ENCODE measurements at regions not wholly inside any gene's neighbourhood (a gene's known extent, or its start where the extent isn't known, plus 50 kb on each side); places are given as distances from the start of the nearest gene placed in this dataset.
"Not testable (repeated sequence)": the region's sequence is repeated elsewhere in the genome, so short reads cannot be mapped to it uniquely, and the experiment has no call there.

DNA sequence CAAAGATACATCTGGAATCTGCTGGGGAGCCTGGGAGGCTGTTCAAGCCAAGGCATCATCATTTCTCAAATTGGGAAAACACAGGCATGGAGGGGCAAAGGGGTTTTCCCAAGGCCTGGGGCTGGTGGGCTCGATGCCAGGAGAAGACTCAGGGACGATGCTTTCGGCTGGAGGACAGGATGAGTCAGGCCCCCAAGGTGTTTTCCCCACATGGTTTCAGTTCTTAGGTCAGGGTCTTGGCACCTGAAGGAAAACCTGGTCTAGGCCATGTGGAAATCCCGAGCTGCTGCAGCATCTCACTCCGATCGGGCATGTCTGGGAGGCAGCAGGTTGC lies 348.1 kb downstream of the CDC5L start:
- in situ Hi-C loops (cut with HindIII; ENCODE audit: low pct_unique_long_range_greater_than_20kb, low sequenced_read_pairs): no loop called here
- peak; percentile 17 for DNase-seq (ENCODE audit: low read depth)

DNA sequence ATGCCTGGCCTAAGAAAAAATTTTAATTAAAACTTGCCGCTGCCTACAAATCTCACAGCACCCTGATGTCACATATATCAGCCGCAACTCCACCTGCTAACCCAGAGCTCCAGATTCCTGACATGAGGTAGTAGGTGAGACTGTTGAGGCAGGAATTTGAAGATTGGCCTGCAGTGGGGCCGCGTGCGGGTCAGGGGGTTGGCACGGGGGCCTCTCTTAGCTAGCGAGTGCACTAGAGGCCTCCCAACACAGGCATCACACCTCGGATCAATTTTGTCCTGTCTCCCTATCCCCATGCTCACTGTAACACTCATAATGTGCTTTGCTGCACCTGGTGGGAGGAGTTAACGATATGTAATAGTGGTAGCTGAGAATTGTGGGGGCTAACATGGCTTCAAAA lies 349.8 kb downstream of the CDC5L start:
- in situ Hi-C loops (cut with HindIII; ENCODE audit: low pct_unique_long_range_greater_than_20kb, low sequenced_read_pairs): no loop called here
- DNase-seq (ENCODE audit: low read depth): no peak

DNA sequence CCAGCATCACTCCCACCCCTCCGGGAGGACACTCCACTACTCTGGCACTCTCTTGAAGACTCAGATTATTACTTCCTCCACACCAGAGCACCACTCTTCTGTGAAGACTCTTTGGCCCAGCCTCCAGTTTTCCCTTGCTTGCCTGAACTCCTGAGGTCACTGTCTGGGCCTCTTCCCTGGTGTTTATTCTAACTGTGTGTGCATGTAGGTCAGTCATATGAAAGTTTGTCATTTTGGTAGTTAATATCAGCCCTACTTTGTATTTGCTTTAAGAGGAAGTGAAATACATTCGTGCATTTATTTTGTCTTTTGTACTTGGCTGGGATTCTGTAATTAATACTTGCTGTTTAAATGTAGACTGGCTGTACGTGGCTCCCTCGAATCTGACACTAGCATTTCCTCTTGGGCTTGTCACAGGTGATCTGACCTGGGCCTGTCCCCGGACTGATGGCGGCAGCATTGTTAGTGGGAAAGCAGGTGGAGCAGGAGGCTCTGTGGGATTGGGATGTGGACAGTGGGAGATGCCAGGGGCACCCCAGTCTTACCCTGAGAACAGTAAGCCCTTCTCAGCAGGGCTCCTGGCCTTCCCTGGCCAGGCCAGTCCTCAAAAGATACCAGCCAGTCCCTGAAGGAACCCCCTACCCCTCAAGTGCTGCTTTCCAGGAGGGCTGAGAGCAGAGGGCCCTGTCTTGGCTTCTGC lies 350.5 kb downstream of the CDC5L start:
- DNase-seq (ENCODE audit: low read depth): peak; percentile 8
- in situ Hi-C loops (cut with HindIII; ENCODE audit: low pct_unique_long_range_greater_than_20kb, low sequenced_read_pairs): no loop called here

- no peak for DNase-seq (ENCODE audit: low read depth)
- in situ Hi-C loops (cut with HindIII; ENCODE audit: low pct_unique_long_range_greater_than_20kb, low sequenced_read_pairs): no loop called here
These were observed 351.2 kb downstream of the CDC5L start for GRCh38 chr6:44738601-44739146.

- in situ Hi-C loops (cut with HindIII; ENCODE audit: low pct_unique_long_range_greater_than_20kb, low sequenced_read_pairs): no loop called here
- no peak for DNase-seq (ENCODE audit: low read depth)
These were observed 351.7 kb downstream of the CDC5L start for GRCh38 chr6:44739181-44739580.

DNA sequence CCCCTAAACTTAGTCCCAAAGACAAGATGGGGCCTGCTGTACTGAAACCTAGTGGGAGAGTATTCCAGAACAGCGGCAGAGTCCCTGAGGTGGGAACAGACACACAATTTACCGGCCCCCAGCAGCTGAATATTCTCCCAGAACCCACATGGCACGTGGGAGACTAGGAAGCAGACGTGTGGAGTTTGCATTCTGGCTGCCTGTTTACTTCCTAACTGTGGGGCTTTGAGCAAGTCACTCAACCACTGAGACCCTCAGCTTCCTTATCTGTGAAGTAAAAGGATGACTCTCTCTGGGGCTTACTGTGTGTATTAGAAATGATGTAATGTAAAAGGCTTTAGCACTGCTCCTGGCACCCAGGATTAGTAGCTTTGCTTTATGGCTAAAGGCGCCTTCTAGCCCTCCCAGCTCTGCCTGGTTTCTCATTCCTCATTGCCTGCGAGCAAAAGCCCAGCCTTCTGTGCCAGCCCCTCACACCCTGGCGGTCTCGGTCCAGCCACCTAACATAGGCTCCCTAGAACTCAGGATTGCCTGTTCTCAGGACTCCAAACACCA lies 353.1 kb downstream of the CDC5L start:
- in situ Hi-C loops (cut with HindIII; ENCODE audit: low pct_unique_long_range_greater_than_20kb, low sequenced_read_pairs): no loop called here
- no peak for DNase-seq (ENCODE audit: low read depth)

DNA sequence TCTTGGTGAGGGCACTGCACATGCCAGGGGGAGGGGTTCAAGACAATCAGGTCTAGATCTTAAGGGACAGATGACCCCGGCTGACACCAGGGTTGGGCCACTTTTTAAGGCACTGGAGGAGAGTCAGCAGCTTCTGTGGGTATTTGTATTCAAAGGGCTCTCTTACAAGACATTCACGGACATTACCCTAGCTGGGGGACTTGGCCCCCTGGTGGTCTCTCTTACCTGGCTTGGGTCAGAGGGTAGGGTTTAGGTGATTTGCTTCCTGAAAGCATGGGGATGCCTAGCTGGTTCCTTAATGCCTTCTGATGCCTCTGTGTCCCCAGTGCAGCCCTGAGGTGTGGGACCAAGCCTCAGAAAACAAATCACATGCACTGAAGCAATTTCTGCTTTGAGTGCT lies 354.7 kb downstream of the CDC5L start:
- no peak for DNase-seq (ENCODE audit: low read depth)
- in situ Hi-C loops (cut with HindIII; ENCODE audit: low pct_unique_long_range_greater_than_20kb, low sequenced_read_pairs): no loop called here

- DNase-seq (ENCODE audit: low read depth): no peak
- in situ Hi-C loops (cut with HindIII; ENCODE audit: low pct_unique_long_range_greater_than_20kb, low sequenced_read_pairs): no loop called here
These were observed 355.4 kb downstream of the CDC5L start for GRCh38 chr6:44742828-44743372.

DNA sequence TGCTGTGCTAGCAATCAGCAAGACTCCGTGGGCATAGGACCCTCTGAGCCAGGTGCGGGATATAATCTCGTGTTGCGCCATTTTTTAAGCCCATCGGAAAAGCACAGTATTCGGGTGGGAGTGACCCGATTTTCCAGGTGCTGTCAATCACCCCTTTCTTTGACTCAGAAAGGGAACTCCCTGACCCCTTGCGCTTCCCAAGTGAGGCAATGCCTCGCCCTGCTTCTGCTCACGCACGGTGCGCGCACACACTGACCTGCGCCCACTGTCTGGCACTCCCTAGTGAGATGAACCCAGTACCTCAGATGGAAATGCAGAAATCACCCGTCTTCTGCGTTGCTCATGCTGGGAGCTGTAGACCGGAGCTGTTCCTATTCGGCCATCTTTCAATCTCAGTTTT lies 372.6 kb downstream of the CDC5L start:
- DNase-seq (ENCODE audit: low read depth); in situ Hi-C loops (cut with HindIII; ENCODE audit: low pct_unique_long_range_greater_than_20kb, low sequenced_read_pairs): not testable (repeated sequence)

DNA sequence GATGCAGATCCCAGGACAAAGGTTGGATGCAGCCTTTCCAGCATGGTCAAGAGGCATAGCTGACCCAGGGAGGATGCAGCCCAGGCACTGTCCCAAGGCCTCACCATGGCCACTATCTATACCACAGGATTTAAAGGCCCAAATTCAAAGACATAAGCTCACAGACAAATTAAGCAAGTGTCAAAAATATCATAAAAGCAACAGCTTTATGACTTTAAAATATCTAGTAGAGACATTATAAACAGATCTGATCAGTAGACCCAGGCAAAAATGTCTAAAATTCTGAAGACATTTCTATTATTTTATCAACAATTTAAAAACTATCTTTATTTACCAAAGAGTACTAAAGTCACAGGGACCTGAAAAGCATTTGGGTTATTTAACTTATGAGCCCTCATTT lies 373.5 kb downstream of the CDC5L start:
- in situ Hi-C loops (cut with HindIII; ENCODE audit: low pct_unique_long_range_greater_than_20kb, low sequenced_read_pairs): no loop called here
- no peak for DNase-seq (ENCODE audit: low read depth)

- in situ Hi-C loops (cut with HindIII; ENCODE audit: low pct_unique_long_range_greater_than_20kb, low sequenced_read_pairs): no loop called here
- DNase-seq (ENCODE audit: low read depth): no peak
These were observed 375.0 kb downstream of the CDC5L start for GRCh38 chr6:44762496-44762895.

DNA sequence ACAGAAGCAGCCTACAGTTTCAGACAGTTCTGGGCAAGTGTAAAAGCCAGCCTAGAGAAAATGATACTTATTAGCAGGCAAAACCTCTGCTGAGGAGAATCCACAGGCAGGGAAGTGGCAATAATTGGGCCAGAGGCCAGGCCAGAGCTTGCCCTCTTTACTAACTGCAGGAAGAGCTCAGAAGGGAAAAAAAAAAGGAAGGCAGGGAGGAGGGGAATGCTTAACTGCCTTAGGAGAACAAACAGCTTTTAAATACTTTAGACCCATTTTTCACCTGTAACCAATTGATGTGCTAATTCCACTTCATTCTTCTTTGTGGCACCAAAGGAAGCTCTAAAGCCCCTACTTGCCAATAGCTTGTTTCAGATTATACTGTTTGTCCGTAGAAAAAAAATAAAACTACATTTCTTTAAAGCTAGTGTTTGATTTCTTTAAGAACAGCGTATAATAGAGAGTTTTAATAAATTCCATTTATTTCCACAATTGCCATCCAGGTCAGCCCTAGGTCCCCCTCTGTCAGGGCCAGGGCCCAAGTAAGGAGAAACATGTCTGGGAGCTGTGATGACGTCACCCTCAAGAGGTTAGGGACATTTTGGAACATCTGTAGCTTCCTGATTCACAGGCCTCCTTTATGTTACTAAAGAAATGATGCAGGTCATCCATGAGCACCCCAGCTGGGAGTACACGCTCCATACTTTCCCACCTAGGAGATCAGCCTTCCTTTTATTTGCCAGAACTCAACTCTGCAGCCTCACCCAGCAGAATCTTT lies 384.3 kb downstream of the CDC5L start:
- in situ Hi-C loops (cut with HindIII; ENCODE audit: low pct_unique_long_range_greater_than_20kb, low sequenced_read_pairs): no loop called here
- DNase-seq (ENCODE audit: low read depth): no peak

DNA sequence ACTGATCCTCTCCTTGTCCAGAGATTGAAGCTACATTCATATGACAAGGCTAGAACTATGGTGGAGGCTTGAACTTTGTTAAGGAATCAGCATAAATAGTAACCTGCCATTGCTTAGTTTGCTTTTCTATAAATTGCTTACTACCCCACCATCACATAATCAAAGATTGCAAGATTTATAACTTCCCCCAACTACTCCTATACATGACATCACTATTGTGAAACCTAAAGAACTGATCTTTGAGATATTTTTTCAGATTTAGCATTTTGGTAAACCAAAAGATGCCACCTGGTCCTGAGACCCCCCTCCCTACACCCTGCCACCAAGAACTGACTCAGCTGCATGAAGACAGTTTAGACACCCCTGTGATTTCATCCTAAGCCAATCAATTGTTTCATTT lies 385.3 kb downstream of the CDC5L start:
- in situ Hi-C loops (cut with HindIII; ENCODE audit: low pct_unique_long_range_greater_than_20kb, low sequenced_read_pairs): no loop called here
- no peak for DNase-seq (ENCODE audit: low read depth)

DNA sequence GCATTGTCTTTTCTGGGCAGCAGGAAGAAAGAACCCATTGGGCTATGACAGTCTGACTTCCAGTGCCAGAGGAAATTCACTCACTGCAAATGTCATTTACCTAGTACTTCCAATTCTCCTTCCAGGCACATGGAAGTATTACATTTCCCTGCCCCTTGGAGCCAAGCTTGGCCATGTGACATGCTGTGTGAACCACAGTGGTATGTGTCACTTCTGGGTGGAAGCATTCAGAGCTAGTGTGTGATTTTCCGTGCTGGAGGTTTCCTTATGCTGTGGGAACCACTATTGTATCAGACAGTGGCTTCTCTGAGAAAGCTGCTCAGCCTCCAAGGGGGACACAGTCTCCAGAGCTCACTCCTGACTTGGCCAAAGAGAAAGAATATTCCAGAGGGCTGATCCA lies 387.6 kb downstream of the CDC5L start:
- no peak for DNase-seq (ENCODE audit: low read depth)
- in situ Hi-C loops (cut with HindIII; ENCODE audit: low pct_unique_long_range_greater_than_20kb, low sequenced_read_pairs): no loop called here

DNA sequence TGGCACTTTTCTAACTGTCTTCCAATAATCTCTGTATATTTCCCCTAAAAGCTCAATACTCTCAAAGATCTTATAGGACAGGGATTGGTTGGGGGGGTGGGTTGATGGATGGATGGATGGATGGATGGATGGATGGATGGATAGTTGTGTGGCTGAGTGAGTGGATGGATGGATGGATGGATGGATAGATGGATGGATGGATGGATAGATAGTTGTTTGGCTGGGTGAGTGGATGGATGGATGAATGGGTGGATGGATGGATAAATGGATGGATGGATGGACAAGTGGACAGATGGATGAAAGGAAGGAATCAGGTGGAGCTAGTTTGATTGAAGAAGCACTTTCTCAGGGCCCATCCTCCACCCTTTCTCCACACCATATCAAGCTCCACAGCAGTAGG lies 388.8 kb downstream of the CDC5L start:
- in situ Hi-C loops (cut with HindIII; ENCODE audit: low pct_unique_long_range_greater_than_20kb, low sequenced_read_pairs): no loop called here

GRCh38 chr6:44778513-44778912 lies 391.0 kb downstream of the CDC5L start:
- in situ Hi-C loops (cut with HindIII; ENCODE audit: low pct_unique_long_range_greater_than_20kb, low sequenced_read_pairs): no loop called here

More for the DNA sequence above, 388.8 kb downstream of the CDC5L start:
- no peak for DNase-seq (ENCODE audit: low read depth)

More at GRCh38 chr6:44778513-44778912, 391.0 kb downstream of the CDC5L start:
- DNase-seq (ENCODE audit: low read depth): no peak

All from Caki2 (cell line).